ENCODE measurements at regions not wholly inside any gene's neighbourhood (a gene's known extent, or its start where the extent isn't known, plus 50 kb on each side); places are given as distances from the start of the nearest gene placed in this dataset.
A peak's percentile ranks its signal among the peaks of the same experiment; 100 is the strongest.

GRCh38 chr2:113832795-113833290, 57.0 kb upstream of the ACTR3 start:
- Mint-ChIP-seq H3K4me3 (ENCODE audit: unreplicated experiment) (no peak overlapping the region), H3K36me3 (ENCODE audit: insufficient read depth, unreplicated experiment) (peaks cover 11% of the 10 kb centered on the region), H3K9me3 (ENCODE audit: unreplicated experiment) (peaks cover 7% of the 10 kb centered on the region), H3K27ac (ENCODE audit: unreplicated experiment) (no peak overlapping the region), H3K4me1 (ENCODE audit: low read depth, unreplicated experiment) (peaks cover 15% of the 10 kb centered on the region), H3K27me3 (ENCODE audit: insufficient read depth, unreplicated experiment) (no peaks in the 10 kb centered on the region)
- no peaks in the 10 kb centered on the region for H3K27me3 ChIP-seq (replicated peaks; ENCODE audit: control insufficient read depth, insufficient read depth, low read length)
- peaks cover 8% of the 10 kb centered on the region; the same call in 1 of the 2 replicates for H3K9me3 ChIP-seq
- no peak overlapping the region for H3K4me3 ChIP-seq (ENCODE audit: low read depth, low read length)
- no peaks in the 10 kb centered on the region for H3K36me3 ChIP-seq (ENCODE audit: control insufficient read depth, insufficient read depth, low read length)
- POLR2A ChIA-PET = no interaction called here
- TF ChIP-seq CTCF (IDR thresholded peaks at IDR 0.05; ENCODE audit: insufficient read depth in 1 of 2, low read depth in 1 of 2, low read length in 1 of 2, severe bottlenecking in 1 of 2, unreplicated experiment in 1 of 2) = no peak
- DNase-seq = no peak
- no TSS peak for BruUV-seq (replicated peaks)
- CTCF ChIA-PET = no interaction called here
- intact Hi-C loops (cut with micrococcal nuclease; ENCODE audit: unreplicated experiment) = no loop called here
- peaks cover 40% of the 10 kb centered on the region for H3K4me1 ChIP-seq

- ChIA-PET POLR2A (interaction anchor here (0.6 kb wide), 1 partner anchor 20 kb away, joined by 3 read pairs; no protein-coding TSS in a partner anchor), CTCF (interaction anchor here (0.6 kb wide), 1 partner anchor 63 kb away, joined by 3 read pairs; no protein-coding TSS in a partner anchor)
- Mint-ChIP-seq H3K27ac (ENCODE audit: unreplicated experiment) (peak overlapping the region; percentile 71), H3K9me3 (ENCODE audit: unreplicated experiment) (peaks cover 7% of the 10 kb centered on the region), H3K36me3 (ENCODE audit: insufficient read depth, unreplicated experiment) (peaks cover 24% of the 10 kb centered on the region), H3K4me3 (ENCODE audit: unreplicated experiment) (no peak overlapping the region), H3K4me1 (ENCODE audit: low read depth, unreplicated experiment) (peaks cover 32% of the 10 kb centered on the region), H3K27me3 (ENCODE audit: insufficient read depth, unreplicated experiment) (no peaks in the 10 kb centered on the region)
- Histone ChIP-seq H3K36me3 (ENCODE audit: control insufficient read depth, insufficient read depth, low read length) (no peaks in the 10 kb centered on the region), H3K4me1 (peaks cover 52% of the 10 kb centered on the region), H3K27me3 (replicated peaks; ENCODE audit: control insufficient read depth, insufficient read depth, low read length) (no peaks in the 10 kb centered on the region), H3K4me3 (ENCODE audit: low read depth, low read length) (no peak overlapping the region), H3K9me3 (peaks cover 8% of the 10 kb centered on the region; the same call in 1 of the 2 replicates)
- BruUV-seq (replicated peaks) = no TSS peak
- DNase-seq = peak; percentile 54 to 58
- intact Hi-C loops (cut with micrococcal nuclease; ENCODE audit: unreplicated experiment) = no loop called here
- no peak for TF ChIP-seq CTCF (IDR thresholded peaks at IDR 0.05; ENCODE audit: insufficient read depth in 1 of 2, low read depth in 1 of 2, low read length in 1 of 2, severe bottlenecking in 1 of 2, unreplicated experiment in 1 of 2)
These were observed 58.7 kb upstream of the ACTR3 start for GRCh38 chr2:113831161-113831560.

- Histone ChIP-seq H3K4me1 (peaks cover 65% of the 10 kb centered on the region), H3K9me3 (peaks cover 8% of the 10 kb centered on the region; the same call in 1 of the 2 replicates), H3K36me3 (ENCODE audit: control insufficient read depth, insufficient read depth, low read length) (no peaks in the 10 kb centered on the region), H3K27me3 (replicated peaks; ENCODE audit: control insufficient read depth, insufficient read depth, low read length) (no peaks in the 10 kb centered on the region), H3K4me3 (ENCODE audit: low read depth, low read length) (no peak overlapping the region)
- no TSS peak for BruUV-seq (replicated peaks)
- Mint-ChIP-seq H3K36me3 (ENCODE audit: insufficient read depth, unreplicated experiment) (peaks cover 24% of the 10 kb centered on the region), H3K4me3 (ENCODE audit: unreplicated experiment) (no peak overlapping the region), H3K27ac (ENCODE audit: unreplicated experiment) (peak overlapping the region; percentile 71), H3K4me1 (ENCODE audit: low read depth, unreplicated experiment) (peaks cover 40% of the 10 kb centered on the region), H3K9me3 (ENCODE audit: unreplicated experiment) (peaks cover 7% of the 10 kb centered on the region), H3K27me3 (ENCODE audit: insufficient read depth, unreplicated experiment) (no peaks in the 10 kb centered on the region)
- TF ChIP-seq CTCF (IDR thresholded peaks at IDR 0.05; ENCODE audit: insufficient read depth in 1 of 2, low read depth in 1 of 2, low read length in 1 of 2, severe bottlenecking in 1 of 2, unreplicated experiment in 1 of 2) = no peak
- POLR2A ChIA-PET = no interaction called here
- CTCF ChIA-PET = no interaction called here
- DNase-seq = no peak
- intact Hi-C loops (cut with micrococcal nuclease; ENCODE audit: unreplicated experiment) = no loop called here
These were observed 60.1 kb upstream of the ACTR3 start for GRCh38 chr2:113829761-113830160.

Data from Caco-2 (cell line).